ENCODE measurements at regions not wholly inside any gene's neighbourhood (a gene's known extent, or its start where the extent isn't known, plus 50 kb on each side); places are given as distances from the start of the nearest gene placed in this dataset.

DNA sequence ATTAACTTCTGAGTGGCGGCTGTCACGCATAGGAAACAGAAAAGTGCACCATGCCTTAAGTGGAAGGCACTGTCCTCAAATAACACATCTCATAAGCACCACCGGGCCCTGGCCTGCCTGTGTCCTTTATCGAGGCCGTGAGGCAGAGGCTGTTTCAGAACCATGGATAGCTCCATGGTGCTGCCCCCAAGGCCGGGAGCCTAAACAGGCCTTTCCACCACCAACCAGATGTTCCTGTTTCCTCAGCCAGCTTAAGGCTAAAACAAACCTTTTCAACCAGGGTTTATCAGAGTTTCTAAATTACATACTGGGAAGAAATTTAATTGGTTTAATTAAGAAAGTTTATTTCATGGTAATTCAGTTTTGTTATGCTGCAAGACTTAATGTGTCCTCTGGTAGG, 114.4 kb downstream of the DMRTA2 start:
- TF ChIP-seq, protein P1, sequence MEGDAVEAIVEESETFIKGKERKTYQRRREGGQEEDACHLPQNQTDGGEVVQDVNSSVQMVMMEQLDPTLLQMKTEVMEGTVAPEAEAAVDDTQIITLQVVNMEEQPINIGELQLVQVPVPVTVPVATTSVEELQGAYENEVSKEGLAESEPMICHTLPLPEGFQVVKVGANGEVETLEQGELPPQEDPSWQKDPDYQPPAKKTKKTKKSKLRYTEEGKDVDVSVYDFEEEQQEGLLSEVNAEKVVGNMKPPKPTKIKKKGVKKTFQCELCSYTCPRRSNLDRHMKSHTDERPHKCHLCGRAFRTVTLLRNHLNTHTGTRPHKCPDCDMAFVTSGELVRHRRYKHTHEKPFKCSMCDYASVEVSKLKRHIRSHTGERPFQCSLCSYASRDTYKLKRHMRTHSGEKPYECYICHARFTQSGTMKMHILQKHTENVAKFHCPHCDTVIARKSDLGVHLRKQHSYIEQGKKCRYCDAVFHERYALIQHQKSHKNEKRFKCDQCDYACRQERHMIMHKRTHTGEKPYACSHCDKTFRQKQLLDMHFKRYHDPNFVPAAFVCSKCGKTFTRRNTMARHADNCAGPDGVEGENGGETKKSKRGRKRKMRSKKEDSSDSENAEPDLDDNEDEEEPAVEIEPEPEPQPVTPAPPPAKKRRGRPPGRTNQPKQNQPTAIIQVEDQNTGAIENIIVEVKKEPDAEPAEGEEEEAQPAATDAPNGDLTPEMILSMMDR (IDR thresholded peaks at IDR 0.05), result no peak
- TF ChIP-seq POLR2A (IDR thresholded peaks at IDR 0.05), result no peak
